Epidermal melanocyte (primary cell): ENCODE measurements at regions not wholly inside any gene's neighbourhood (a gene's known extent, or its start where the extent isn't known, plus 50 kb on each side); places are given as distances from the start of the nearest gene placed in this dataset.
"Not testable (repeated sequence)": the region's sequence is repeated elsewhere in the genome, so short reads cannot be mapped to it uniquely, and the experiment has no call there.

Source experiments
- DNase-seq: peaks from one replicate; pipeline ENCODE4 v3.0.0; 2011; ENCODE audit warnings: low spot score; ENCODE audit not compliant: insufficient read length

DNA sequence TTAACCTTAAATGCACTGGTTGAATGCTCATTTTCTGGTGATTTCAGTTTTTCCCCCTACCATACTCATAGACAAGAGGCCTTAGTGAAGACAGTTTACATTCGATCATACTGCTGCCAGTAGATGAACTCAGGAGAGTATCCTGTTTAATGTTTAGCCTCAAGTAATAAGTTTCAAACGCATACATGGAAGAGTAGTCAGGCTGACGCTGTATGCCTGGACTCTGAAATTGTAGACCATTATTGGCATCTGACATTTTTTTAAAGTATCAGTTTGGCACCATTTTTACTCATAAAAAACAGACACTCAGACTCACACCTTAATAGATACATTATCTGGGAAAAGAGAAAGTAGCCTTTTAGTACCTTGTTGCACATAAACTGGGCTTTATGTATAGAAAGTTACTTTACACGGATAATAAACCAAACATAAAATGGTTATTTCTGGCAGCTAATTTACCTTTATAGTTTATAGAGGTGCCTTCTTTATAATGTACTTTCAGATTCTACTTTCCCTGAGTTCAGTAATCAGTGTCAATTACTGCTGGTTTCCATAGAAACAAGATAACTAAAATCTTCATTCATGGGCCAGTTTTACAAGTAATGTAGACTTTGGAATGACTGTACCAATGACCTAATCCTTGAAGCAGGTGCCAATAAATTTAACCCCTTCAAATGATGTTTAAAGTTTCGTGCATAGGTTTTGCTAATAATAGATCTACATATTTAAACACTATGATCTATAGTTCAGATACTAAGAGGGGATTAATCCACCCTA lies 183.8 kb upstream of the ITGA1 start:
- no peak for DNase-seq

GRCh38 chr5:52605317-52606313 lies 182.1 kb upstream of the ITGA1 start:
- DNase-seq: no peak

DNA sequence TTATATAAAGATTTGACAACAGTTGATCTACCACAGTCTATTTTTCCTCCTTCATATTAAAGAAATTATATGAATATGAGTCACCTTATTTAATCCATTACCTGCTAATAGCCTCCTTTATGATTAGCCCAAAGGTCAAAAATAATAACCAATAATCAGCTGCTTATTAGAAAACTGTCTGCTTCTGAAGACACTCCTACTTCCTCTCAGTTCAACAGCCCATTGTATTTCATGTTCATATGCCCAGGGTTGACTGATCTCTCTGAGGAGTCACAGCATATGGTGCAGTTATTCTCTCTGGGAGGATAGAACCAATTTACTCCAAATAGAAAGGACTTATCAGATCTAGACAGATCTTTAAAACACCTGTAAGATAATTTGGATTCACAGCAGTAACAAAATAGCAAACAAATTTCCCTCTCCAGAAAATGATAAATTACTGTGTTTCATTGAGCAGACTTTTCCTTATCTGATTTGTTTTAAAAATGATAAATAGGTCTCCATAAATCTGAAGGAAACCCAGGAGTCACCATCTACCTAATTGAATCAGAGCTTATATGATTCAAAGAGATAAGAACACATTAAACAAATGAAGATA lies 180.4 kb upstream of the ITGA1 start:
- DNase-seq: no peak

DNA sequence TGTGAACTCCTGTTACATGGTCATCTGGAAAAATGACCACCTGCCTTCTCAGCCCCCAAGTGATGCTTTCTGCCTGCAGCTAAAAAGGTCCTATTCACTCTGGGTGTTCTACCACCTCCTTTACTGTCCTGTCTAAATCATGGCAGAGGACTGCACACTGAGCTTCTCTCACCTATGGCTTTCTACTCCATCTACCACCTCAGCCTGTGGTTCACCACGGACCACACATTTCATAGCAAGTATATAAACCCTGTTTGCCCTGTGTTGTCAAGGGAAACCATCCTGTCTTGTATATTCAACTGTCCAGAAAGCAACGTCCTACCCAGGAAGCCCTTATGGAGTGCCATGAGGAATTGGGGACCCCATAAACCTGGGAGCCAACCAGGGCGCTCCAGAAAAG lies 167.4 kb upstream of the ITGA1 start:
- no peak for DNase-seq

DNA sequence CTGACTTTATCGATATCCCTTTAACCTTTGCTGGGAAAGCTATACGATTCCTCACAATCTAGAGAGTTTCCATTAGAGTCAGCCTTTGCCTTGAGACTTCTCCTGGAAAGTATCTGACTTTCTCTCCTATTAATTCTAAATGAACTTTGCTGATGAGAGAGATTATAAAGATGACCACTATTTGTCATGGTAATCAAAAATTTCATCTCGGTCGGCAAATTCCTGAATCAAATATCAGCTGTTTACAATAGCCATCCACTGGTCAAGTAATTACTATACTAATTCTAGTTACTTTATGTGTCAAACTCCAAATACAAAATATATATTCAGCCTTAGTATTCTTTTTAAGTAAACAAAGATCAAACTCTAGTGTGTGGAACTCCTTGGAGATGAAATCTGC lies 164.4 kb upstream of the ITGA1 start:
- DNase-seq: no peak

GRCh38 chr5:52624291-52624690 lies 163.4 kb upstream of the ITGA1 start:
- DNase-seq: no peak

- no peak for DNase-seq
These were observed 161.4 kb upstream of the ITGA1 start for GRCh38 chr5:52626312-52626711.

GRCh38 chr5:52627740-52628139 lies 160.0 kb upstream of the ITGA1 start:
- no peak for DNase-seq

DNA sequence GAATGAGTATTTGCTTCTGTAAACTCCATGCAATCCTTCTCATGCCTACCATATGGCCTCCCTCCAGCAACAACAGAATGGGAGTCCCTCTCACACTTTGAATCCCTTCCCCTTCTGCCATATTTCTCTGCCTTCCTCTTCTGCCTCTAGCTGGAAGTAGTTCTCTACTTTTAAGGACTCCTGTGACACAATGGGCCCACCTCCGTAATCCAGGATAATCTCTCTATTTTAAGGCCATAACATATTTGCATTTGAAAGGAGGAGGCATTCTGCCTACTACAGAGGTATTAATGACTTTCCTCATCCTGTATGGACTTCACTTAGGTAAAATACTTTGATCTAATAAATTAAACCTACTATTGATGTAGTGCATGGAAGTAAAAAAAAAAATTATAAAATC lies 155.4 kb upstream of the ITGA1 start:
- no peak for DNase-seq

GRCh38 chr5:52634171-52634570 lies 153.5 kb upstream of the ITGA1 start:
- not testable (repeated sequence) for DNase-seq

DNA sequence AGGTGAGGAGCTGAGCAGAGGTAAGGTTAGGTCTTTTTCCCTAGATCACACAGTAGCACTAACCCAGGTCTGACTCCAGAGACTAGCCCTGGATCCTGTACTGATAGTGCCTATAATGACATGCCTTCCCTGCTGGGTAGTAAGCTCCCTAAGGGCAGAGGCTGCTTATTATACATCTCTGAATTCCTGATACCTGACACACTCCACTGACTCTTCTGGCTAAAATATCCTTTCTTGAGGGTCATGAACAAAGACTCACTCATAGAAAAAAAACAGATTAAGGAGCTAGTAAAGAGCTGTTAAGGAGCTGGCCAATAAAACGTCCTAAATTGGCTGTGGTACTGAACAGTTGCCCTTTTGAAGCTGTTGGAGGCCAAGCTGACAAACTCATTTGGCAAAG lies 149.0 kb upstream of the ITGA1 start:
- DNase-seq: no peak

GRCh38 chr5:52648726-52649125 lies 139.0 kb upstream of the ITGA1 start:
- DNase-seq: no peak

DNA sequence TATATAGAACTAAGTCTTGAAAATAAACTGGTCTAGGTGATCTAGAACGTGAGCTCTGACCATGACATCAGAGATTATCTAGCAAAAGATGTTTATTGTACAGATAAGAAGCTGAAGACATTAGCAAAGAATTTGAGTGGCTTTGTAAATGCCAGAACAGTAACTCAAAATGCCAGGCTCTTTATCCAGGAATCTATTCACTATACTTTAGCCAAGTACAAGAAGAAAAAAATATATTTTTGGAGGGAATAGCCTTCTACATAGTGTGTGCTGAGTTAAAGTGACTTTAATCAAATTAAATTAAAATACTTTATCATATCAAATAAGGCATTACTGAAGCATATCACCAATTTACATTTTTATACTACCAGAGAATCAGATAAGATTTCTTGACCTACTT lies 132.6 kb upstream of the ITGA1 start:
- DNase-seq: no peak

- DNase-seq: no peak
These were observed 131.0 kb upstream of the ITGA1 start for GRCh38 chr5:52656569-52657246.

DNA sequence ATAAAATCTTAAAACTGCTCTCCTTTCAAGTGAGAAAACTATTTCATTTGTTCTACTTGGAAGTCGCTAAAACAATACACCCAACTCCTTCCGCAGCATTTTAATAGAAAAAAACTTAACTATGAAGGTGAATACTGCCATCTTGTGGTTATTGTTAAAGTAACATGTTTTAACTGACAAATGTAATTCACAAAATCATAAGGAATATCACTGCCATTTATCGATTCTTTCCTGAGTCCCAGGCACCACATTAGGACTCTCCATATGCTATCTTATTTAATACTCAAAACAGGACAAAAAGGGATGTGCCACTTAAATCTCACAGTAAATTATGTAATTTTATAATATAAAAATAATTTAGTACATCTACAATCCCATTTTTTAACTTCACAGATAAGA lies 130.5 kb upstream of the ITGA1 start:
- DNase-seq: peak; percentile 34

- no peak for DNase-seq
These were observed 129.5 kb upstream of the ITGA1 start for GRCh38 chr5:52658246-52658645.

- no peak for DNase-seq
These were observed 127.1 kb upstream of the ITGA1 start for GRCh38 chr5:52660621-52661020.

GRCh38 chr5:52661903-52662595 lies 125.7 kb upstream of the ITGA1 start:
- no peak for DNase-seq

DNA sequence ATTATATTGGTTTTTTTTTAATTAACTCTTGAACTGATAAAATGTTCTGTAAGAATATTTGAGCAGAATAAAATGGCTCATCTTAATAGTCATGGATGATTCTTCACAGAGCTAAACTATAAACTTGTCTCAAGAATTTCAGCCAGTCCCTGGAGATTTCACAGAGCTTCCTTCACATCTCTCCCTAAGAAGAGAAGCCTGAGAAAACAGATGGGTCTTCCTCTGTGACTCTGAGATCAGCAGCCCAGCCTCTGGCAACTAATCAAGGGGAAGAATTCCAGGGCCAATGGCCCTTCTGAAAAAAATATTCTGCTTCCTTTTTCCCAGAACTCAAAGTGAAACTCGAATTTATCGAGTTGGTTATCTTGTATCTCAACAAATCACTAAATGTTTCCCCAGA lies 122.2 kb upstream of the ITGA1 start:
- no peak for DNase-seq

DNA sequence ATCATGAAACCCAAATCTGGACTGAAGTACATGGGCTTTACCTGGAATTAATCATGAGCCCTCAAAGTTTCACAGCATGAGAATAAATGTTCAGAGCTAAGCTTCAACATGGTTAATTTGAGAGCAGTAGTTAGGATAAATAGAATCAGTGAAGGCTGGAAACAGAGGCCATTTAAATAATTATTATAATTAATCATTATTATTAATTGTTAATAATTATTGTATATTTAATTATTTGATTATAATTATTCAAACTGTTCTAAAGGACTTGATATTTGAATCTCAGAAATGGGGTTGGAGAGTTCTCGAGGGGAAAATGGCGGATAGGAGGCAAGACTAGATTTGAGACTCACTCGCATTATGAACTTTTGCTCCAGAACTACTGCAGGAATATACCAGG lies 119.6 kb upstream of the ITGA1 start:
- no peak for DNase-seq
